ENCODE measurements at regions not wholly inside any gene's neighbourhood (a gene's known extent, or its start where the extent isn't known, plus 50 kb on each side); places are given as distances from the start of the nearest gene placed in this dataset.

DNA sequence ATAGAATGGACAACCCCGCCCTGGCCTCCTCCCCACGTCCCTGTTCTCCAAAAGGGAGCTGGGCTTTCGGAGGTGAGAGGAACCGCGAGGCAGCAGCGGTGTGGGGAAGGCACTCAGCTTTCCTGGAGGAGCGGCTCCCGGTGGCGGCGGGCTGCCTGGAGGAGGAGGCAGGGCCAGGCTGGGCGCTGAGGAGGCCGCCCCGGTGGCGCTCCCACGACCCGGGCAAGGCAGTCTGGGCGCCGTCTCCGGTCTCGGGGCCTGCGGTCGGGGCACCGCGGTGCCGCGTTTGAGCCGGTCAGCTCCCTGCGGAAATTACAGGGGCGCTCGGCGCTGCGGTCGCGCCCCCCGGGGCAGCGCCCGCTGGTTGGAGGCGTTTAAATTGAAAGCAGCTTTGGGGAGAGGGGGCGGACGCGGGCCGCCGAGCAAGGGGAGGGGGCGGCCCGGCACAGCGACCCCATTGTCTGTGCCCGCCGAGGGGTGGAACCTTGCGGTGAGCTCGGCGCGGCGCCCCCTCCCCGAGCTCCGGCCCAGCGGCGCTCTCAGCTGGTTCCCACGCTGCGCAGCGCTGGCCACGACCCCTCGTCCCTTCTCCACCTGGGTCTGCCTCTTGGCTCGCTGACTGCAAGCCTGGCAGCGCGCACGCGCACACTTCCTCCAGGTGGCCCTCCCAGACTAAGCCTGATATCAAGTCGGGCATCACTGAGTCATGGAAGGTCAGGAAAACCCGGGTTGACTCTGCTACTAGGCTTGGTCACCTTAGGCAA is 58.7 kb upstream of the DLX4 start:
- TF ChIP-seq, protein P1, sequence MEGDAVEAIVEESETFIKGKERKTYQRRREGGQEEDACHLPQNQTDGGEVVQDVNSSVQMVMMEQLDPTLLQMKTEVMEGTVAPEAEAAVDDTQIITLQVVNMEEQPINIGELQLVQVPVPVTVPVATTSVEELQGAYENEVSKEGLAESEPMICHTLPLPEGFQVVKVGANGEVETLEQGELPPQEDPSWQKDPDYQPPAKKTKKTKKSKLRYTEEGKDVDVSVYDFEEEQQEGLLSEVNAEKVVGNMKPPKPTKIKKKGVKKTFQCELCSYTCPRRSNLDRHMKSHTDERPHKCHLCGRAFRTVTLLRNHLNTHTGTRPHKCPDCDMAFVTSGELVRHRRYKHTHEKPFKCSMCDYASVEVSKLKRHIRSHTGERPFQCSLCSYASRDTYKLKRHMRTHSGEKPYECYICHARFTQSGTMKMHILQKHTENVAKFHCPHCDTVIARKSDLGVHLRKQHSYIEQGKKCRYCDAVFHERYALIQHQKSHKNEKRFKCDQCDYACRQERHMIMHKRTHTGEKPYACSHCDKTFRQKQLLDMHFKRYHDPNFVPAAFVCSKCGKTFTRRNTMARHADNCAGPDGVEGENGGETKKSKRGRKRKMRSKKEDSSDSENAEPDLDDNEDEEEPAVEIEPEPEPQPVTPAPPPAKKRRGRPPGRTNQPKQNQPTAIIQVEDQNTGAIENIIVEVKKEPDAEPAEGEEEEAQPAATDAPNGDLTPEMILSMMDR (IDR thresholded peaks at IDR 0.05; ENCODE audit: insufficient read depth, low read length), result no peak
- TF ChIP-seq REST (IDR thresholded peaks at IDR 0.05; ENCODE audit: insufficient replicate concordance, low read depth), result no peak
- TF ChIP-seq GABPA (IDR thresholded peaks at IDR 0.05; ENCODE audit: low read depth), result no peak
